ENCODE measurements at regions not wholly inside any gene's neighbourhood (a gene's known extent, or its start where the extent isn't known, plus 50 kb on each side); places are given as distances from the start of the nearest gene placed in this dataset.

DNA sequence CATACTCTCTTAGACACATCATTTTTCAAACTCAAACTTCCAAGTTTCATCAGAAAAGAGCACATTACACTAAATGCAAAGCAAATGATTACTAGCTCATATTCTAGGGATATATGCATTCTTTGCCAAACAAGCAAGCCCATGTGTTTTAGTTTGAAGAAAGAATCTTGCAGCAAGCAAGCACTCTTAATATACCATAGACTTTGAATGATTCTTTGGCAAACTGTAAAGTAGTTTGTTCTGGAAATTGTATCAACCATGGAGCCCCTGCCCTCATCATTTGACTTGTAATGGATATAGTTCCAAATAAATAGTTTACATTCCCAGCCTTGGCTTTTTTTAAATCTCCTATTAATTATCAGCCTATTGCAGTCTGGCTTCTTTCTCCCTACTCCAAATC lies 325.2 kb downstream of the NR2F1-AS1 start:
- no peak overlapping the region for H3K4me3 ChIP-seq (ENCODE audit: low read length in 3 of 3)
- H3K27ac ChIP-seq (ENCODE audit: low read depth in 2 of 2, low read length in 2 of 2) = no peak overlapping the region
- H3K9ac ChIP-seq (ENCODE audit: low read length in 3 of 3) = no peak overlapping the region
- FAIRE-seq (no peak), DNase-seq (no peak)
- no peaks in the 10 kb centered on the region for H3K27me3 ChIP-seq (ENCODE audit: control insufficient read depth, insufficient read depth, low read length)
- intact Hi-C loops (cut with DNase I) = no loop called here
- H3K36me3 ChIP-seq (ENCODE audit: control insufficient read depth in 2 of 3, insufficient read depth in 3 of 3, low read length in 3 of 3) = no peaks in the 10 kb centered on the region
- no peaks in the 10 kb centered on the region for H3K9me3 ChIP-seq (ENCODE audit: control insufficient read depth in 2 of 3, insufficient read depth in 1 of 3, low read length in 3 of 3)
- H3K4me1 ChIP-seq (ENCODE audit: control insufficient read depth in 2 of 3, insufficient read depth in 2 of 3, low read depth in 1 of 3, low read length in 3 of 3) = no peaks in the 10 kb centered on the region
- TF ChIP-seq, protein P1, sequence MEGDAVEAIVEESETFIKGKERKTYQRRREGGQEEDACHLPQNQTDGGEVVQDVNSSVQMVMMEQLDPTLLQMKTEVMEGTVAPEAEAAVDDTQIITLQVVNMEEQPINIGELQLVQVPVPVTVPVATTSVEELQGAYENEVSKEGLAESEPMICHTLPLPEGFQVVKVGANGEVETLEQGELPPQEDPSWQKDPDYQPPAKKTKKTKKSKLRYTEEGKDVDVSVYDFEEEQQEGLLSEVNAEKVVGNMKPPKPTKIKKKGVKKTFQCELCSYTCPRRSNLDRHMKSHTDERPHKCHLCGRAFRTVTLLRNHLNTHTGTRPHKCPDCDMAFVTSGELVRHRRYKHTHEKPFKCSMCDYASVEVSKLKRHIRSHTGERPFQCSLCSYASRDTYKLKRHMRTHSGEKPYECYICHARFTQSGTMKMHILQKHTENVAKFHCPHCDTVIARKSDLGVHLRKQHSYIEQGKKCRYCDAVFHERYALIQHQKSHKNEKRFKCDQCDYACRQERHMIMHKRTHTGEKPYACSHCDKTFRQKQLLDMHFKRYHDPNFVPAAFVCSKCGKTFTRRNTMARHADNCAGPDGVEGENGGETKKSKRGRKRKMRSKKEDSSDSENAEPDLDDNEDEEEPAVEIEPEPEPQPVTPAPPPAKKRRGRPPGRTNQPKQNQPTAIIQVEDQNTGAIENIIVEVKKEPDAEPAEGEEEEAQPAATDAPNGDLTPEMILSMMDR (IDR thresholded peaks at IDR 0.05; ENCODE audit: borderline replicate concordance, extremely low read depth, insufficient read depth) = no peak

DNA sequence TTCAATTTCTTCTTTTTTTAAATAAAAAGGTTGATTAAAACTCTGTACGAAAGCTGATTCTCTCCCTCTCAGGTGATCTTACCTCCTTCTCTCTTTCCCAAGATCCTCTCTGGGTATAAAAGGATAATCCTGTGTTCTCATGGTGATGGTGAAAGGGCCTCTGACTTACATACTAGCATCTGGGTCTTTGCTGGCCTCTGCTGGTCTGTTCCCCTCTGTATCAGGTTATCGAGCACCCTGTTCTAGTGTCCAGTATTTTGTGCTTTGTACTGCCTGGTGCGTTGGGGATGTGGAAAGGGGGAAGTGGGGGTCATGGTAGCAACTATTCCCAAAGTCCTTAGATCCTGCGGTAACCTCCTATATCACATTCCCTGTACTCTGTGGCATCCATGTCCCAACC lies 328.9 kb downstream of the NR2F1-AS1 start:
- intact Hi-C loops (cut with DNase I) = no loop called here
- Histone ChIP-seq H3K4me3 (ENCODE audit: low read length in 3 of 3) (no peak overlapping the region), H3K9me3 (ENCODE audit: control insufficient read depth in 2 of 3, insufficient read depth in 1 of 3, low read length in 3 of 3) (no peaks in the 10 kb centered on the region), H3K27me3 (ENCODE audit: control insufficient read depth, insufficient read depth, low read length) (no peaks in the 10 kb centered on the region), H3K27ac (ENCODE audit: low read depth in 2 of 2, low read length in 2 of 2) (no peak overlapping the region), H3K9ac (ENCODE audit: low read length in 3 of 3) (no peak overlapping the region), H3K4me1 (ENCODE audit: control insufficient read depth in 2 of 3, insufficient read depth in 2 of 3, low read depth in 1 of 3, low read length in 3 of 3) (peaks cover 0 to 3% (median 2%) of the 10 kb centered on the region in 3 donors), H3K36me3 (ENCODE audit: control insufficient read depth in 2 of 3, insufficient read depth in 3 of 3, low read length in 3 of 3) (no peaks in the 10 kb centered on the region)
- TF ChIP-seq, protein P1 (IDR thresholded peaks at IDR 0.05; ENCODE audit: borderline replicate concordance, extremely low read depth, insufficient read depth) = no peak
- FAIRE-seq = no peak
- no peak for DNase-seq

DNA sequence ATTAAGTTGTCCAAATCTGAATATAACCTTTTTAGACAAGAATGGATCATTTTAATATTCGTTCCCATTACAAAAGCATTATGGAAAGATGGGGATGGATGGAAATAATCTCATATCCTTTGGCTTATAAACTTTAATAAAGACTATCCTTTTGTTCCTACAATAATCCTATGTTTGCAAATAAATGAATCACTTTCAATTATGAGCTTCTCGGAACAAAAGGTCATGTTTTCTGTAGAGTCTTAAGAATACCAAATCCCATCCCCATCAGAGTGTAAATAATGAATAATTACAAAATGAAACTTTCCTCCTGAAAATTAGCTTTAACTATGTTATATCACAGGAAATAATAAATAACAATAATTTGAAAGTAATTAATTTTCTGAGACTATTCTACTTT lies 329.7 kb downstream of the NR2F1-AS1 start:
- Histone ChIP-seq H3K27me3 (ENCODE audit: control insufficient read depth, insufficient read depth, low read length) (no peaks in the 10 kb centered on the region), H3K9ac (ENCODE audit: low read length in 3 of 3) (no peak overlapping the region), H3K9me3 (ENCODE audit: control insufficient read depth in 2 of 3, insufficient read depth in 1 of 3, low read length in 3 of 3) (no peaks in the 10 kb centered on the region), H3K36me3 (ENCODE audit: control insufficient read depth in 2 of 3, insufficient read depth in 3 of 3, low read length in 3 of 3) (no peaks in the 10 kb centered on the region), H3K4me1 (ENCODE audit: control insufficient read depth in 2 of 3, insufficient read depth in 2 of 3, low read depth in 1 of 3, low read length in 3 of 3) (peaks cover 0 to 3% (median 2%) of the 10 kb centered on the region in 3 donors), H3K27ac (ENCODE audit: low read depth in 2 of 2, low read length in 2 of 2) (no peak overlapping the region), H3K4me3 (ENCODE audit: low read length in 3 of 3) (no peak overlapping the region)
- intact Hi-C loops (cut with DNase I) = no loop called here
- TF ChIP-seq, protein P1 (IDR thresholded peaks at IDR 0.05; ENCODE audit: borderline replicate concordance, extremely low read depth, insufficient read depth) = no peak
- FAIRE-seq (peak; percentile 56), DNase-seq (no peak)

DNA sequence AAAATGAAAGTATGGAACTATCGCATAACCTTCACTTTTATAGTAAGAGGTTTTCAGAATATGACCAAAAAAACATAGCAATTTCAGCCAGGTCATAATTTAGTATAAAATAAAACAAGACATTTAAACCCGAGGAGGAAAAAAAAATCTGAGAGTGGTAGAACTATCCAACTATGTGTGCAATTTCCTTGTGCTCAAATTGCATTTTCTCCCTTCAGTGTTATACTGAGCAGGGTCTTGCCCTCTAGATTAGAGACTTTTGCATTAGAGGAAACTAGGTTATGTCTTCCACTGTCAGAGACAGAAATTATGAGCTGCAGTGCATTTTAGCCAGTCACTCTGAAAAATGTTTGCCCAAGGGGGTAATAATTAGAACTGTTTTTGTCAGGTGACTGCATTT lies 330.6 kb downstream of the NR2F1-AS1 start:
- no peak overlapping the region for H3K4me3 ChIP-seq (ENCODE audit: low read length in 3 of 3)
- TF ChIP-seq, protein P1 (IDR thresholded peaks at IDR 0.05; ENCODE audit: borderline replicate concordance, extremely low read depth, insufficient read depth) = no peak
- no peak overlapping the region for H3K9ac ChIP-seq (ENCODE audit: low read length in 3 of 3)
- H3K9me3 ChIP-seq (ENCODE audit: control insufficient read depth in 2 of 3, insufficient read depth in 1 of 3, low read length in 3 of 3) = no peaks in the 10 kb centered on the region
- no peak overlapping the region for H3K27ac ChIP-seq (ENCODE audit: low read depth in 2 of 2, low read length in 2 of 2)
- peaks cover 0 to 3% (median 2%) of the 10 kb centered on the region in 3 donors for H3K4me1 ChIP-seq (ENCODE audit: control insufficient read depth in 2 of 3, insufficient read depth in 2 of 3, low read depth in 1 of 3, low read length in 3 of 3)
- no peaks in the 10 kb centered on the region for H3K27me3 ChIP-seq (ENCODE audit: control insufficient read depth, insufficient read depth, low read length)
- intact Hi-C loops (cut with DNase I) = no loop called here
- DNase-seq = peak in 2 of 5 donors; percentile 67 to 74
- no peak for FAIRE-seq
- no peaks in the 10 kb centered on the region for H3K36me3 ChIP-seq (ENCODE audit: control insufficient read depth in 2 of 3, insufficient read depth in 3 of 3, low read length in 3 of 3)
